ENCODE measurements at regions not wholly inside any gene's neighbourhood (a gene's known extent, or its start where the extent isn't known, plus 50 kb on each side); places are given as distances from the start of the nearest gene placed in this dataset.
"Not testable (repeated sequence)": the region's sequence is repeated elsewhere in the genome, so short reads cannot be mapped to it uniquely, and the experiment has no call there.

- DNase-seq, result no peak
Observed at GRCh38 chr14:95597784-95598211, 62.9 kb downstream of the GLRX5 start.

- DNase-seq, result no peak
Observed at GRCh38 chr14:95601650-95602049, 66.8 kb downstream of the GLRX5 start.

- DNase-seq, result no peak
Observed at GRCh38 chr14:95603415-95603814, 68.6 kb downstream of the GLRX5 start.

- no peak for DNase-seq
Observed at GRCh38 chr14:95606266-95606665, 71.4 kb downstream of the GLRX5 start.

- DNase-seq, result no peak
Observed at GRCh38 chr14:95608637-95609235, 73.9 kb downstream of the GLRX5 start.

GRCh38 chr14:95609398-95609990 lies 74.6 kb downstream of the GLRX5 start:
- peak in 1 of 2 donors; percentile 38 for DNase-seq

GRCh38 chr14:95611293-95611880 lies 74.8 kb upstream of the TCL1B start:
- DNase-seq, result no peak

- DNase-seq, result peak; percentile 24 to 55
Observed at GRCh38 chr14:95614349-95614748, 71.9 kb upstream of the TCL1B start.

GRCh38 chr14:95616745-95617144 lies 69.5 kb upstream of the TCL1B start:
- DNase-seq, result no peak

GRCh38 chr14:95619785-95620417 lies 66.3 kb upstream of the TCL1B start:
- no peak for DNase-seq

GRCh38 chr14:95620659-95621059 lies 65.6 kb upstream of the TCL1B start:
- no peak for DNase-seq

- DNase-seq, result no peak
Observed at GRCh38 chr14:95623195-95623594, 63.0 kb upstream of the TCL1B start.

GRCh38 chr14:95625710-95626109 lies 60.5 kb upstream of the TCL1B start:
- DNase-seq, result not testable (repeated sequence)

GRCh38 chr14:95635051-95635450 lies 51.2 kb upstream of the TCL1B start:
- no peak for DNase-seq

Data from inflammatory macrophage (primary cell).